ENCODE measurements at regions not wholly inside any gene's neighbourhood (a gene's known extent, or its start where the extent isn't known, plus 50 kb on each side); places are given as distances from the start of the nearest gene placed in this dataset.
A peak's percentile ranks its signal among the peaks of the same experiment; 100 is the strongest.

- no peak for DNase-seq (ENCODE audit: low read depth)
- TF ChIP-seq CTCF (IDR thresholded peaks at IDR 0.05; ENCODE audit: low read depth, low read length, missing control alignments): no peak
- in situ Hi-C loops (cut with HindIII; ENCODE audit: low sequenced_read_pairs): no loop called here
- H3K4me3 ChIP-seq (ENCODE audit: low read depth, low read length): no peak overlapping the region
Measured at GRCh38 chr5:103718108-103718507, 155.5 kb upstream of the NUDT12 start.

- in situ Hi-C loops (cut with HindIII; ENCODE audit: low sequenced_read_pairs): no loop called here
- no peak overlapping the region for H3K4me3 ChIP-seq (ENCODE audit: low read depth, low read length)
- TF ChIP-seq CTCF (IDR thresholded peaks at IDR 0.05; ENCODE audit: low read depth, low read length, missing control alignments): no peak
- no peak for DNase-seq (ENCODE audit: low read depth)
Measured at GRCh38 chr5:103708601-103709000, 146.0 kb upstream of the NUDT12 start.

GRCh38 chr5:103706939-103707682 lies 144.5 kb upstream of the NUDT12 start:
- no peak for DNase-seq (ENCODE audit: low read depth)
- no peak for TF ChIP-seq CTCF (IDR thresholded peaks at IDR 0.05; ENCODE audit: low read depth, low read length, missing control alignments)
- H3K4me3 ChIP-seq (ENCODE audit: low read depth, low read length): no peak overlapping the region
- in situ Hi-C loops (cut with HindIII; ENCODE audit: low sequenced_read_pairs): no loop called here

- no peak for TF ChIP-seq CTCF (IDR thresholded peaks at IDR 0.05; ENCODE audit: low read depth, low read length, missing control alignments)
- in situ Hi-C loops (cut with HindIII; ENCODE audit: low sequenced_read_pairs): no loop called here
- DNase-seq (ENCODE audit: low read depth): no peak
- H3K4me3 ChIP-seq (ENCODE audit: low read depth, low read length): no peak overlapping the region
Measured at GRCh38 chr5:103703617-103704016, 141.0 kb upstream of the NUDT12 start.

- no peak overlapping the region for H3K4me3 ChIP-seq (ENCODE audit: low read depth, low read length)
- no peak for DNase-seq (ENCODE audit: low read depth)
- TF ChIP-seq CTCF (IDR thresholded peaks at IDR 0.05; ENCODE audit: low read depth, low read length, missing control alignments): no peak
- in situ Hi-C loops (cut with HindIII; ENCODE audit: low sequenced_read_pairs): no loop called here
Measured at GRCh38 chr5:103693517-103693916, 130.9 kb upstream of the NUDT12 start.

- peak; percentile 50 for DNase-seq (ENCODE audit: low read depth)
- no peak for TF ChIP-seq CTCF (IDR thresholded peaks at IDR 0.05; ENCODE audit: low read depth, low read length, missing control alignments)
- H3K4me3 ChIP-seq (ENCODE audit: low read depth, low read length): no peak overlapping the region
- in situ Hi-C loops (cut with HindIII; ENCODE audit: low sequenced_read_pairs): no loop called here
Measured at GRCh38 chr5:103690676-103691075, 128.1 kb upstream of the NUDT12 start.
